Activated T-cell treated with anti-CD3 and anti-CD28 coated beads, Interleukin-2, amount 50 U/mL, for 24 hours (primary cell): ENCODE measurements at regions not wholly inside any gene's neighbourhood (a gene's known extent, or its start where the extent isn't known, plus 50 kb on each side); places are given as distances from the start of the nearest gene placed in this dataset.
"Not testable (repeated sequence)": the region's sequence is repeated elsewhere in the genome, so short reads cannot be mapped to it uniquely, and the experiment has no call there.

Experiments
- DNase-seq: peaks from one replicate; pipeline ENCODE4 v3.0.0-alpha.2; 2020
- H3K27ac Mint-ChIP-seq: 2 replicates; pipeline ENCODE4 v1.8.0; 2020; ENCODE audit warnings: mild to moderate bottlenecking, mixed read lengths
- H3K27me3 Mint-ChIP-seq: 2 replicates; pipeline ENCODE4 v1.8.0; 2020; ENCODE audit warnings: mixed read lengths
- H3K36me3 Mint-ChIP-seq: 2 replicates; pipeline ENCODE4 v1.8.0; 2020; ENCODE audit warnings: low read depth, mixed read lengths
- H3K4me1 Mint-ChIP-seq: 2 replicates; pipeline ENCODE4 v1.8.0; 2020; ENCODE audit warnings: low read depth, mixed read lengths
- H3K4me3 Mint-ChIP-seq: 2 replicates; pipeline ENCODE4 v1.8.0; 2020; ENCODE audit warnings: mild to moderate bottlenecking, moderate library complexity, mixed read lengths
- H3K9me3 Mint-ChIP-seq: 2 replicates; pipeline ENCODE4 v1.8.0; 2020; ENCODE audit warnings: mixed read lengths

GRCh38 chr22:16730894-16731293 is 94.3 kb downstream of the XKR3 start:
- H3K4me3 Mint-ChIP-seq, DNase-seq, H3K36me3 Mint-ChIP-seq: not testable (repeated sequence)

GRCh38 chr22:16727491-16727890 is 97.7 kb downstream of the XKR3 start:
- H3K4me3 Mint-ChIP-seq, H3K36me3 Mint-ChIP-seq, H3K4me1 Mint-ChIP-seq, DNase-seq, H3K27me3 Mint-ChIP-seq, H3K9me3 Mint-ChIP-seq, H3K27ac Mint-ChIP-seq: not testable (repeated sequence)

More at GRCh38 chr22:16730894-16731293, 94.3 kb downstream of the XKR3 start:
- H3K4me1 Mint-ChIP-seq, H3K27me3 Mint-ChIP-seq, H3K27ac Mint-ChIP-seq, H3K9me3 Mint-ChIP-seq: not testable (repeated sequence)

GRCh38 chr22:16723241-16723640 is 102.0 kb downstream of the XKR3 start:
- not testable (repeated sequence) for DNase-seq, H3K27ac Mint-ChIP-seq, H3K4me3 Mint-ChIP-seq, H3K4me1 Mint-ChIP-seq, H3K9me3 Mint-ChIP-seq, H3K36me3 Mint-ChIP-seq
- peaks cover 14% of the 10 kb centered on the region for H3K27me3 Mint-ChIP-seq

GRCh38 chr22:16722564-16722963 is 102.6 kb downstream of the XKR3 start:
- not testable (repeated sequence) for DNase-seq, H3K9me3 Mint-ChIP-seq, H3K4me3 Mint-ChIP-seq, H3K4me1 Mint-ChIP-seq, H3K36me3 Mint-ChIP-seq, H3K27ac Mint-ChIP-seq
- peaks cover 21% of the 10 kb centered on the region for H3K27me3 Mint-ChIP-seq

- H3K4me3 Mint-ChIP-seq: no peak overlapping the region
- peaks cover 4% of the 10 kb centered on the region for H3K9me3 Mint-ChIP-seq
- H3K36me3 Mint-ChIP-seq: no peaks in the 10 kb centered on the region
- DNase-seq: no peak
- H3K27me3 Mint-ChIP-seq: peaks cover 23% of the 10 kb centered on the region
- H3K4me1 Mint-ChIP-seq: peaks cover 2% of the 10 kb centered on the region
- no peak overlapping the region for H3K27ac Mint-ChIP-seq
Measured at GRCh38 chr22:16721961-16722360, 103.2 kb downstream of the XKR3 start.

- no peaks in the 10 kb centered on the region for H3K36me3 Mint-ChIP-seq
- H3K4me1 Mint-ChIP-seq: no peaks in the 10 kb centered on the region
- H3K9me3 Mint-ChIP-seq: peaks cover 7% of the 10 kb centered on the region
- no peak for DNase-seq
- no peak overlapping the region for H3K27ac Mint-ChIP-seq
- peaks cover 24% of the 10 kb centered on the region for H3K27me3 Mint-ChIP-seq
- H3K4me3 Mint-ChIP-seq: no peak overlapping the region
Measured at GRCh38 chr22:16717699-16718558, 107.3 kb downstream of the XKR3 start.

GRCh38 chr22:16714568-16714967 is 110.6 kb downstream of the XKR3 start:
- not testable (repeated sequence) for DNase-seq, H3K4me3 Mint-ChIP-seq
- peaks cover 19% of the 10 kb centered on the region for H3K27me3 Mint-ChIP-seq

GRCh38 chr22:16702318-16702870 is 109.8 kb upstream of the CCT8L2 start:
- H3K27ac Mint-ChIP-seq, H3K4me3 Mint-ChIP-seq, H3K9me3 Mint-ChIP-seq, H3K36me3 Mint-ChIP-seq, DNase-seq, H3K27me3 Mint-ChIP-seq, H3K4me1 Mint-ChIP-seq: not testable (repeated sequence)

More at GRCh38 chr22:16714568-16714967, 110.6 kb downstream of the XKR3 start:
- H3K36me3 Mint-ChIP-seq, H3K9me3 Mint-ChIP-seq, H3K4me1 Mint-ChIP-seq, H3K27ac Mint-ChIP-seq: not testable (repeated sequence)

- H3K4me3 Mint-ChIP-seq, DNase-seq, H3K9me3 Mint-ChIP-seq, H3K4me1 Mint-ChIP-seq, H3K36me3 Mint-ChIP-seq, H3K27ac Mint-ChIP-seq, H3K27me3 Mint-ChIP-seq: not testable (repeated sequence)
Measured at GRCh38 chr22:16700390-16700789, 107.8 kb upstream of the CCT8L2 start.

GRCh38 chr22:16699326-16699725 is 106.7 kb upstream of the CCT8L2 start:
- Mint-ChIP-seq H3K27me3 (no peaks in the 10 kb centered on the region), H3K4me3 (no peak overlapping the region), H3K36me3 (no peaks in the 10 kb centered on the region), H3K4me1 (no peaks in the 10 kb centered on the region), H3K9me3 (no peaks in the 10 kb centered on the region), H3K27ac (no peak overlapping the region)
- no peak for DNase-seq

- not testable (repeated sequence) for DNase-seq, H3K27ac Mint-ChIP-seq, H3K9me3 Mint-ChIP-seq, H3K36me3 Mint-ChIP-seq, H3K27me3 Mint-ChIP-seq, H3K4me3 Mint-ChIP-seq, H3K4me1 Mint-ChIP-seq
Measured at GRCh38 chr22:16697492-16698044, 105.0 kb upstream of the CCT8L2 start.

- H3K4me3 Mint-ChIP-seq, H3K9me3 Mint-ChIP-seq: not testable (repeated sequence)
Measured at GRCh38 chr22:16696900-16697299, 104.3 kb upstream of the CCT8L2 start.

GRCh38 chr22:16695261-16695660 is 102.7 kb upstream of the CCT8L2 start:
- Mint-ChIP-seq H3K9me3 (no peaks in the 10 kb centered on the region), H3K36me3 (no peaks in the 10 kb centered on the region), H3K27me3 (no peaks in the 10 kb centered on the region), H3K4me1 (no peaks in the 10 kb centered on the region), H3K4me3 (no peak overlapping the region), H3K27ac (no peak overlapping the region)
- no peak for DNase-seq

More at GRCh38 chr22:16696900-16697299, 104.3 kb upstream of the CCT8L2 start:
- H3K36me3 Mint-ChIP-seq, H3K4me1 Mint-ChIP-seq, H3K27ac Mint-ChIP-seq, DNase-seq, H3K27me3 Mint-ChIP-seq: not testable (repeated sequence)

- not testable (repeated sequence) for H3K36me3 Mint-ChIP-seq, H3K4me1 Mint-ChIP-seq, H3K27me3 Mint-ChIP-seq, H3K4me3 Mint-ChIP-seq, H3K9me3 Mint-ChIP-seq, H3K27ac Mint-ChIP-seq, DNase-seq
Measured at GRCh38 chr22:16693747-16694146, 101.1 kb upstream of the CCT8L2 start.

- not testable (repeated sequence) for H3K9me3 Mint-ChIP-seq, H3K4me1 Mint-ChIP-seq, H3K27me3 Mint-ChIP-seq, H3K27ac Mint-ChIP-seq, H3K36me3 Mint-ChIP-seq, H3K4me3 Mint-ChIP-seq, DNase-seq
Measured at GRCh38 chr22:16689358-16689757, 96.7 kb upstream of the CCT8L2 start.
